ENCODE measurements at regions not wholly inside any gene's neighbourhood (a gene's known extent, or its start where the extent isn't known, plus 50 kb on each side); places are given as distances from the start of the nearest gene placed in this dataset.

- no peak for DNase-seq (ENCODE audit: low read depth)
- no peak for TF ChIP-seq CTCF (conservative IDR thresholded peaks at IDR 0.05; ENCODE audit: low read depth, low read length)
- no peak overlapping the region for H3K4me3 ChIP-seq (ENCODE audit: low read depth, low read length)
Measured at GRCh38 chr7:80333040-80333439, 178.8 kb downstream of the GNAT3 start.

- no peak for TF ChIP-seq CTCF (conservative IDR thresholded peaks at IDR 0.05; ENCODE audit: low read depth, low read length)
- peak; percentile 52 for DNase-seq (ENCODE audit: low read depth)
- no peak overlapping the region for H3K4me3 ChIP-seq (ENCODE audit: low read depth, low read length)
Measured at GRCh38 chr7:80330434-80330833, 181.4 kb downstream of the GNAT3 start.

- H3K4me3 ChIP-seq (ENCODE audit: low read depth, low read length): no peak overlapping the region
- DNase-seq (ENCODE audit: low read depth): peak; percentile 93
- TF ChIP-seq CTCF (conservative IDR thresholded peaks at IDR 0.05; ENCODE audit: low read depth, low read length): no peak
Measured at GRCh38 chr7:80324032-80324431, 187.8 kb downstream of the GNAT3 start.

- H3K4me3 ChIP-seq (ENCODE audit: low read depth, low read length): no peak overlapping the region
- no peak for DNase-seq (ENCODE audit: low read depth)
- TF ChIP-seq CTCF (conservative IDR thresholded peaks at IDR 0.05; ENCODE audit: low read depth, low read length): no peak
Measured at GRCh38 chr7:80319461-80319860, 184.8 kb downstream of the GNAI1 start.

- no peak for DNase-seq (ENCODE audit: low read depth)
- no peak overlapping the region for H3K4me3 ChIP-seq (ENCODE audit: low read depth, low read length)
- no peak for TF ChIP-seq CTCF (conservative IDR thresholded peaks at IDR 0.05; ENCODE audit: low read depth, low read length)
Measured at GRCh38 chr7:80318081-80318480, 183.4 kb downstream of the GNAI1 start.

GRCh38 chr7:80316811-80317210 lies 182.2 kb downstream of the GNAI1 start:
- no peak overlapping the region for H3K4me3 ChIP-seq (ENCODE audit: low read depth, low read length)
- no peak for DNase-seq (ENCODE audit: low read depth)
- TF ChIP-seq CTCF (conservative IDR thresholded peaks at IDR 0.05; ENCODE audit: low read depth, low read length): no peak

- H3K4me3 ChIP-seq (ENCODE audit: low read depth, low read length): no peak overlapping the region
- TF ChIP-seq CTCF (conservative IDR thresholded peaks at IDR 0.05; ENCODE audit: low read depth, low read length): no peak
- no peak for DNase-seq (ENCODE audit: low read depth)
Measured at GRCh38 chr7:80313716-80314115, 179.1 kb downstream of the GNAI1 start.

All from choroid plexus epithelial cell (primary cell).